ENCODE measurements at regions not wholly inside any gene's neighbourhood (a gene's known extent, or its start where the extent isn't known, plus 50 kb on each side); places are given as distances from the start of the nearest gene placed in this dataset.

- Histone ChIP-seq H3K27ac (no peak overlapping the region), H3K27me3 (no peaks in the 10 kb centered on the region), H3K36me3 (no peaks in the 10 kb centered on the region), H3K4me3 (no peak overlapping the region), H3K9me3 (no peaks in the 10 kb centered on the region), H3K4me1 (no peaks in the 10 kb centered on the region)
- TF ChIP-seq POLR2AphosphoS5 (IDR thresholded peaks at IDR 0.05) (no peak), POLR2A (IDR thresholded peaks at IDR 0.05) (no peak)
- no peak for DNase-seq
- intact Hi-C loops (cut with DNase I; ENCODE audit: low total_unique reads), result no loop called here
- 19 to 34% (median 20%) methylated on average over 2 of the region's 2 CpGs for WGBS, 5 donors
These were observed 247.9 kb downstream of the DMRT2 start for GRCh38 chr9:1298046-1298445.

DNA sequence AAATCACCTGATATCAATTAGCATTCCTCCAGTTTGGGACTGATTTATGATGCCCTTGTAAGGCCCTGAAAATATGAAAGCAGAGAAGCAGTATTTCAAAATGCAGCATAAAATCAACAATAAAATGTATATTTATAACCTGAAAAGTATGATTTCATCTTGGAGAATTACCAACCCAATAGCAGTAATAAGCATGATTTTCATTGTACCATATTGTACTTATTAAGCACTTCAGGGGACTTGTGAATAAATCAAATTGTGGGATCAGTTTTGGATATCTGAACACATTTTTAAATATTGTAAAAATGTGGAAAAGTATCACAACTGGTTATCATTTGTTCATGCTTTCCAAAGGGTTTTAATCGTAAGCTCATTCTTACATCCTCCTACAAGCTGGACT is 250.8 kb downstream of the DMRT2 start:
- Histone ChIP-seq H3K36me3 (no peaks in the 10 kb centered on the region), H3K9me3 (no peaks in the 10 kb centered on the region), H3K4me1 (no peaks in the 10 kb centered on the region), H3K27ac (no peak overlapping the region), H3K27me3 (no peaks in the 10 kb centered on the region), H3K4me3 (no peak overlapping the region)
- TF ChIP-seq, protein P1, sequence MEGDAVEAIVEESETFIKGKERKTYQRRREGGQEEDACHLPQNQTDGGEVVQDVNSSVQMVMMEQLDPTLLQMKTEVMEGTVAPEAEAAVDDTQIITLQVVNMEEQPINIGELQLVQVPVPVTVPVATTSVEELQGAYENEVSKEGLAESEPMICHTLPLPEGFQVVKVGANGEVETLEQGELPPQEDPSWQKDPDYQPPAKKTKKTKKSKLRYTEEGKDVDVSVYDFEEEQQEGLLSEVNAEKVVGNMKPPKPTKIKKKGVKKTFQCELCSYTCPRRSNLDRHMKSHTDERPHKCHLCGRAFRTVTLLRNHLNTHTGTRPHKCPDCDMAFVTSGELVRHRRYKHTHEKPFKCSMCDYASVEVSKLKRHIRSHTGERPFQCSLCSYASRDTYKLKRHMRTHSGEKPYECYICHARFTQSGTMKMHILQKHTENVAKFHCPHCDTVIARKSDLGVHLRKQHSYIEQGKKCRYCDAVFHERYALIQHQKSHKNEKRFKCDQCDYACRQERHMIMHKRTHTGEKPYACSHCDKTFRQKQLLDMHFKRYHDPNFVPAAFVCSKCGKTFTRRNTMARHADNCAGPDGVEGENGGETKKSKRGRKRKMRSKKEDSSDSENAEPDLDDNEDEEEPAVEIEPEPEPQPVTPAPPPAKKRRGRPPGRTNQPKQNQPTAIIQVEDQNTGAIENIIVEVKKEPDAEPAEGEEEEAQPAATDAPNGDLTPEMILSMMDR (IDR thresholded peaks at IDR 0.05), result no peak
- no peak for TF ChIP-seq EP300 (IDR thresholded peaks at IDR 0.05)
- no peak for TF ChIP-seq POLR2A (IDR thresholded peaks at IDR 0.05)
- no peak for TF ChIP-seq POLR2AphosphoS5 (IDR thresholded peaks at IDR 0.05)
- WGBS, 5 donors, result 0 to 3% (median 0%) methylated on average over 1 of the region's 1 CpG
- DNase-seq, result no peak
- intact Hi-C loops (cut with DNase I; ENCODE audit: low total_unique reads), result no loop called here

GRCh38 chr9:1303932-1304331 is 253.8 kb downstream of the DMRT2 start:
- 71 to 83% (median 79%) methylated on average over 3 of the region's 3 CpGs for WGBS, 5 donors
- Histone ChIP-seq H3K27me3 (no peaks in the 10 kb centered on the region), H3K4me3 (no peak overlapping the region), H3K9me3 (no peaks in the 10 kb centered on the region), H3K27ac (no peak overlapping the region), H3K36me3 (no peaks in the 10 kb centered on the region), H3K4me1 (no peaks in the 10 kb centered on the region)
- DNase-seq, result no peak
- TF ChIP-seq, protein P1 (IDR thresholded peaks at IDR 0.05), result no peak
- TF ChIP-seq EP300 (IDR thresholded peaks at IDR 0.05) (no peak), POLR2A (IDR thresholded peaks at IDR 0.05) (no peak), POLR2AphosphoS5 (IDR thresholded peaks at IDR 0.05) (no peak)
- intact Hi-C loops (cut with DNase I; ENCODE audit: low total_unique reads), result no loop called here

DNA sequence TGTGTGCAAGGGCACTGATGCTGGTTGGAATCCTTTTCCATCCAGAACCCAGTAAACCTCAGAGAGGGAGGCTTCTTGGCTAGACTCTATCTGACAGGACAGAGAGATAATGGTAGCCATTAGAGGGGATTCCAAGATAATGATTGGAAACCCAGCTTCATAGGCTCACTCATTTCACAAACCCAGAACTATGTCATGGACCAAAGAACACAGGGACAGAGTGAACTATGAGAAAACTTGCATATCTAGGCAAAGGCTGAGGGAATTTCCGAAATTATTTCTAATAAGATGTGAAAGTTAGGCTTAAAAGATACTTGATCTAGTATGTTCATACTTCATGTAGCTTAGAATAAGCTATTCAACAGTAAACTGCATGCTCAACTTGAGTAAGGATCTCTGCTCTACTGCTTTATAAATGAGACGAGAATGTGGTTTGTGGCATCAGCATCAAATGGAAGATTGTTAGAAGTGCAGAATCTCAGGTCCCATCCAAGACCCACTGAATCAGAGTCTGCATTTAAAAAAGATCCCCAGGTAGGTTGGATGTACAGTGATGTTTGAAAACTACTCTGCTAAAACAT is 261.4 kb downstream of the DMRT2 start:
- 80 to 89% (median 85%) methylated on average over 2 of the region's 2 CpGs for WGBS, 5 donors
- H3K27ac ChIP-seq, result no peak overlapping the region
- TF ChIP-seq, protein P1 (IDR thresholded peaks at IDR 0.05), result no peak
- TF ChIP-seq POLR2A (IDR thresholded peaks at IDR 0.05) (no peak), EP300 (IDR thresholded peaks at IDR 0.05) (no peak), POLR2AphosphoS5 (IDR thresholded peaks at IDR 0.05) (no peak)
- no peaks in the 10 kb centered on the region for H3K9me3 ChIP-seq
- H3K4me3 ChIP-seq, result no peak overlapping the region
- no peaks in the 10 kb centered on the region for H3K4me1 ChIP-seq
- intact Hi-C loops (cut with DNase I; ENCODE audit: low total_unique reads), result no loop called here
- H3K36me3 ChIP-seq, result no peaks in the 10 kb centered on the region
- no peak for DNase-seq
- no peaks in the 10 kb centered on the region for H3K27me3 ChIP-seq

- Histone ChIP-seq H3K9me3 (no peaks in the 10 kb centered on the region), H3K27me3 (no peaks in the 10 kb centered on the region), H3K4me1 (peaks cover 0 to 4% (median 0%) of the 10 kb centered on the region in 4 donors), H3K27ac (no peak overlapping the region), H3K36me3 (no peaks in the 10 kb centered on the region), H3K4me3 (no peak overlapping the region)
- intact Hi-C loops (cut with DNase I; ENCODE audit: low total_unique reads), result no loop called here
- no peak for DNase-seq
- no peak for TF ChIP-seq POLR2A (IDR thresholded peaks at IDR 0.05)
- TF ChIP-seq, protein P1 (IDR thresholded peaks at IDR 0.05), result no peak
- no peak for TF ChIP-seq POLR2AphosphoS5 (IDR thresholded peaks at IDR 0.05)
- no peak for TF ChIP-seq EP300 (IDR thresholded peaks at IDR 0.05)
- WGBS, 5 donors, result 51 to 56% (median 53%) methylated on average over 4 of the region's 4 CpGs
These were observed 269.3 kb downstream of the DMRT2 start for GRCh38 chr9:1319436-1319835.

All from stomach (tissue), 8 donors.